PC-9 (cell line): ENCODE measurements at regions not wholly inside any gene's neighbourhood (a gene's known extent, or its start where the extent isn't known, plus 50 kb on each side); places are given as distances from the start of the nearest gene placed in this dataset.

ENCODE experiments used
- EZH2 ChIP-seq: fragments of 200-600 bp; sonication (generic); IDR thresholded peaks from 2 replicates; pipeline ENCODE4 v1.8.0; 2017; ENCODE audit warnings: antibody characterized with exemption, low read depth
- TF ChIP-seq, protein P1 (sequence below): fragments of 200-600 bp; sonication (generic); conservative IDR thresholded peaks from 2 replicates; pipeline ENCODE4 v1.6.1; 2017; ENCODE audit warnings: mixed run types, antibody characterized with exemption, mild to moderate bottlenecking, moderate library complexity

DNA sequence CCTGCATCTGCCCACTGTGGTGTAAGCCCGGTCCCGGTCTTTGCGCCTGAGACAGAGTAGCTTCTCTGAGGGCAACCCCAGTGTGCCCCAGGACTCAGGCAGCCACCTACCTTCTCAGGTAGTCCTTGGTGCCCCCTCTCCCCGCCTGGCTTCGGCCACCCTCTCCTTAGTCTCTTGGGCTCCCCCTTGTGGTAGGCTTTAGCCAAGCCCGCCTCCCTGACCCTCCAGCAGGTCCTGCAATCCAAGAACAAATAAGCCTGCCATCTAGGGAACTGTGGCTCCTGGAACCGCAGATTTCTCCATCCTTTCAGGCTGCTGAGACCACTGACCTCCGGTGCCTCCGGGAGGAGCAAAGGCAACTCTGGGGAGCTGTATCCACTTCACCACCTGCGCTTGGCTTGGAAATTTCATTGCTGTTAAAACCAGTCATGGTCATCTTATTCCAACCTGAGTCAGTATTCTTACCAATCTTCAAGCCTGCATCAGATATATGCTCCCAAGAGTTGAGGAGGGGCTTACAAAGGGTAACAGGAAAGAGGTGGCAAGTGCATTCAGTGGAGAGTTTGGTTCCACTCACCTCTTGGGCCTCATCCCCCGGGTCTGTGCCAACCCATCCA lies 52.8 kb upstream of the TENM4 start:
- no peak for TF ChIP-seq EZH2
- TF ChIP-seq, protein P1, sequence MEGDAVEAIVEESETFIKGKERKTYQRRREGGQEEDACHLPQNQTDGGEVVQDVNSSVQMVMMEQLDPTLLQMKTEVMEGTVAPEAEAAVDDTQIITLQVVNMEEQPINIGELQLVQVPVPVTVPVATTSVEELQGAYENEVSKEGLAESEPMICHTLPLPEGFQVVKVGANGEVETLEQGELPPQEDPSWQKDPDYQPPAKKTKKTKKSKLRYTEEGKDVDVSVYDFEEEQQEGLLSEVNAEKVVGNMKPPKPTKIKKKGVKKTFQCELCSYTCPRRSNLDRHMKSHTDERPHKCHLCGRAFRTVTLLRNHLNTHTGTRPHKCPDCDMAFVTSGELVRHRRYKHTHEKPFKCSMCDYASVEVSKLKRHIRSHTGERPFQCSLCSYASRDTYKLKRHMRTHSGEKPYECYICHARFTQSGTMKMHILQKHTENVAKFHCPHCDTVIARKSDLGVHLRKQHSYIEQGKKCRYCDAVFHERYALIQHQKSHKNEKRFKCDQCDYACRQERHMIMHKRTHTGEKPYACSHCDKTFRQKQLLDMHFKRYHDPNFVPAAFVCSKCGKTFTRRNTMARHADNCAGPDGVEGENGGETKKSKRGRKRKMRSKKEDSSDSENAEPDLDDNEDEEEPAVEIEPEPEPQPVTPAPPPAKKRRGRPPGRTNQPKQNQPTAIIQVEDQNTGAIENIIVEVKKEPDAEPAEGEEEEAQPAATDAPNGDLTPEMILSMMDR: peak; percentile 99
